ENCODE measurements at regions not wholly inside any gene's neighbourhood (a gene's known extent, or its start where the extent isn't known, plus 50 kb on each side); places are given as distances from the start of the nearest gene placed in this dataset.

DNA sequence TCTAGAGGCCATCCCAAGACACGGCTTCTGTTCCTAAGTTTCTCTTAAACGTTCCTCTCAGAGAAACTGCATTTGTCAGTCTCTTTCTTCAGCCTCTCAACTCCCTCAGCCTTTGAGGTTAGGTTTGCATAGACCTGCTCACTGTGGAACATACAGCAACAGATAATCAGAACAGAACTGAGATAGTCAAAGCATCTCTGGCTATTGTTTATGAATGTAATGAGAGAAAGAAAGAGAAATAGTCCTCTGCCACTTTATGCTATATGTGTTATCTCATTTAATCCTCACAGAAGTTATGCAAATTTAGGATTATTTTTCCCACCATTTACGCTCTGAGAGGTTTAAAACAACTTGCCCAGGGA is 190.6 kb downstream of the PHLDA1 start:
- no peak for DNase-seq (ENCODE audit: low read depth)

- DNase-seq (ENCODE audit: low read depth): no peak
Observed at GRCh38 chr12:75838309-75838708, 193.3 kb downstream of the PHLDA1 start.

- no peak for DNase-seq (ENCODE audit: low read depth)
Observed at GRCh38 chr12:75837700-75838099, 193.9 kb downstream of the PHLDA1 start.

DNA sequence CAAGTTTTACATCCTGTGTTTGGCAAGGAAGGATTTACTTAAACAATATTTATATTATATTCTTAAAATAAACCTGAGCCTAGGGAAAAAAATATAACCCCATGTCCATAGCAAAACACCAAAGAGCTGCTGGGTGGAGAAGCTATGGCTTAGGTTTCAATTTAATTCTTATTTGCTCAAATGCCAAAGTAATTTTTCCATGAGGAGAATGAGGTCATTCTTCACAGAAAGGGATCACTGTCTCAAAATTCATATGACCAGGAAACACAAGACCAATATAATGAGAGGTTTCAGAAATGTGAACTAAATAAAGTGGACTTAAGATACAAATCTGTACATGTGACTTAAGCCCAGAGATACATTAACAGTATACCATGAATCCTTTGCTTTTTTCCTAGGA is 195.0 kb downstream of the PHLDA1 start:
- no peak for DNase-seq (ENCODE audit: low read depth)

DNA sequence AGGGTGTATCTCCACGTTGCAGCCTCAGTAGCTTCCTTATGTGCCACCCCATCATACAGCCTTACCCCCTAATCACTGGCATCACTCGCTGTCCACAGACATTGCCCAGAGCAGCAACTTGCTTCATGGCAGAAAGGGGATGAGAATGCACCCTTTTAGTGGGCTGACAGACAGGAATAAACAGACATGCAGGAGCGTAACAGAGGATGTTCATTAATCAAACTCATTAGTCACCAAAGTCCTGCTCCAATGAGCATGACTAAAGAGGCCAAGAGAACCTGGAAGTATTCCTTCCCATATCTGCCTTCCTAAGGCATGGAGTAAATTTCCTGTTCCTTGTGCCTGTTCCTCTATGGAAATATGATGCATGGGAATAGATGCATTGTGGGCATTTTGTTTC is 197.0 kb downstream of the PHLDA1 start:
- DNase-seq (ENCODE audit: low read depth): peak; percentile 22

DNA sequence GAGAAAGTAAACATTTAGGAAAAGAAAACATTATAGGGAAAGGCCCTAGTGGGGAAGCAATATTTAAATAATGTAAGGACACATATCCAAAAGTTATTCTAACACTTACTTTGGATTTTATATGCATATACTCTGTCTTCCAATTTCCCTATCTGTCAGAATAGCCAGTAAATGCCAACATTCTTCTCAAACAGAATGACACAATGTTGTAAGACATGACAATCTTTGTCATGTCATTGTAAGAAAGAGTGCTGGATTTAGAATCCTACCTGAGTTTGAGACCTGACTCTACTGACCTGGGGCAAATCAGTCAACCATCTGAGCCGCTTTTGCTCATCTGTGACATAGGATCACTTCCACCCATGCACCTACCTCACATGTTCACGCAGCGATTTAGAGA is 198.3 kb downstream of the PHLDA1 start:
- DNase-seq (ENCODE audit: low read depth): no peak

GRCh38 chr12:75831402-75831801 is 200.2 kb downstream of the PHLDA1 start:
- DNase-seq (ENCODE audit: low read depth): peak; percentile 8

DNA sequence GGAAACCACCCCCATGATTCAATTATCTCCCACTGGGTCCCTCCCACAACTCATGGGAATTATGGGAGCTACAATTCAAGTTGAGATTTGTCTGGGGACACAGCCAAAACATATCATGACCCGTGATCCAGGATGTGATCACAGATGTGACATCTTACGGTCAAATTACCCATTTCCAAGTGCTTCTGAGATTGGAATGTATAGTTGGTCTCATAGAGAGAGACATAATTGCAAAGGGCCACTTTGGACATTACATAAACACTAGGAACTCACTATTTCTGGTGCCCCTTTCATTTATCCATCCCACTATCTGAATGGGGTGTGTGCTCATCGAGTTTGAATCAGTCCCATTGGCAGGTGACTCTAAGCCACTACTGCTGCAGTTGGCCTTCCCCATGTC is 204.5 kb downstream of the PHLDA1 start:
- DNase-seq (ENCODE audit: low read depth): no peak

GRCh38 chr12:75825686-75826085 is 205.9 kb downstream of the PHLDA1 start:
- peak; percentile 57 for DNase-seq (ENCODE audit: low read depth)

GRCh38 chr12:75823475-75823874 is 208.1 kb downstream of the PHLDA1 start:
- no peak for DNase-seq (ENCODE audit: low read depth)

GRCh38 chr12:75822416-75822815 is 209.2 kb downstream of the PHLDA1 start:
- no peak for DNase-seq (ENCODE audit: low read depth)

- DNase-seq (ENCODE audit: low read depth): peak; percentile 91
Observed at GRCh38 chr12:75820848-75821578, 210.6 kb downstream of the PHLDA1 start.

- no peak for DNase-seq (ENCODE audit: low read depth)
Observed at GRCh38 chr12:75820071-75820470, 211.5 kb downstream of the PHLDA1 start.

GRCh38 chr12:75819512-75819911 is 212.1 kb downstream of the PHLDA1 start:
- no peak for DNase-seq (ENCODE audit: low read depth)

- DNase-seq (ENCODE audit: low read depth): no peak
Observed at GRCh38 chr12:75818863-75819262, 212.7 kb downstream of the PHLDA1 start.

DNA sequence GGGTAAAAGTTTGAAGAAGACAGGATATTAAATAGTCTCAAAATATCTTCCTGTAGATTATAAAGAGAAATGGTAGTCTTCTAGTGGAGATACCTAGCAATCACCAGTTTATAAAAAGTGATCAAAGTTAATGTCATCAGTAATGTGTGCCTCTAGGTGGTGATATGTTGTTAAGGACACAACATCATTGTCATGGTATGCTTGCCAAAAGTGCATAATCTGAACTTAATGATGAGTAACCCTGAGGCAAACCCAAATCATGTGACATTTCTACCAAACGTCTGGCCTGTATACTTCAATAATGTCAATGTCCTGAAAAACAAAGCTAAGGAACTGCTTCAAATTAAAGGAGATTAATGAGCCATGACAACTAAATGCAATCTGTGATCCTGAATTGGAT is 214.7 kb downstream of the PHLDA1 start:
- peak; percentile 54 for DNase-seq (ENCODE audit: low read depth)

DNA sequence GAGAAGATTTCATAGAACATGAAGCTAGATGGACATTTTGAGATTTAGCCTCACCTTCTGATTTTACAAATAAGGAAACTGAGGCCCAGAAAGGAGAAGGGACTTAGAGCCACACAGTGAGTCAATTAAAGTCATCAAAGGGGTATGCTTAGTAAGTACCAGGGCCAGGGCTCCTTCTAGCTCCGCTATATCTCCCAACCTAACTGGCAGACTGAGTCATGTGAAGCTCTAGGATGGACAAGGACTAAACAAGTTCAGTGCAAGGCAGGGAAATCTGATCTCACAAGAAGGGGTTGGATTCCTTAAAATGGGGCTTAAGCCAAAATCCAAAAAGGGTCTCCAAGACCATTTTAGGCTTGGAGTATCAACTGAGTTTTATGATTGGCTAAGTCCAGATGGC is 215.8 kb downstream of the PHLDA1 start:
- no peak for DNase-seq (ENCODE audit: low read depth)

- DNase-seq (ENCODE audit: low read depth): peak; percentile 82
Observed at GRCh38 chr12:75814851-75815754, 216.5 kb downstream of the PHLDA1 start.

DNA sequence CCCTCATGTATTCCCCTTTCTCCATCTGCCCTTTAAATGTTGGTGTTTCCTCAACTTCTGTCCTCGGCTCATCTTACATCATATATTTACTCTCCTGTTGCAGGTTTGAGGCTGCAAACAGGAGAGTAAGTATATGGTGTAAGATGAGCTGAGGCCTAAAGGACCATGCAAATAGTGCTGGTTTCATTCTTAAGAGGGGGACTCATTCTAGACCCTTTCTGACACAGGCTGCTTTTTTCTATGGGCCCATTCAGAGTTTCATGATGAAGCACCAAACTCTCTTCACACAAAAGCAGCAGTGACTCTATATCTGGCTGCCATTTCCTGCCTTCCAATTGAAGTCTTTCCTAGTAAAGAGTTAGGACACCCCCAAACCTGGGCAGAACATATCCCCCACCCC is 218.5 kb downstream of the PHLDA1 start:
- DNase-seq (ENCODE audit: low read depth): no peak

DNA sequence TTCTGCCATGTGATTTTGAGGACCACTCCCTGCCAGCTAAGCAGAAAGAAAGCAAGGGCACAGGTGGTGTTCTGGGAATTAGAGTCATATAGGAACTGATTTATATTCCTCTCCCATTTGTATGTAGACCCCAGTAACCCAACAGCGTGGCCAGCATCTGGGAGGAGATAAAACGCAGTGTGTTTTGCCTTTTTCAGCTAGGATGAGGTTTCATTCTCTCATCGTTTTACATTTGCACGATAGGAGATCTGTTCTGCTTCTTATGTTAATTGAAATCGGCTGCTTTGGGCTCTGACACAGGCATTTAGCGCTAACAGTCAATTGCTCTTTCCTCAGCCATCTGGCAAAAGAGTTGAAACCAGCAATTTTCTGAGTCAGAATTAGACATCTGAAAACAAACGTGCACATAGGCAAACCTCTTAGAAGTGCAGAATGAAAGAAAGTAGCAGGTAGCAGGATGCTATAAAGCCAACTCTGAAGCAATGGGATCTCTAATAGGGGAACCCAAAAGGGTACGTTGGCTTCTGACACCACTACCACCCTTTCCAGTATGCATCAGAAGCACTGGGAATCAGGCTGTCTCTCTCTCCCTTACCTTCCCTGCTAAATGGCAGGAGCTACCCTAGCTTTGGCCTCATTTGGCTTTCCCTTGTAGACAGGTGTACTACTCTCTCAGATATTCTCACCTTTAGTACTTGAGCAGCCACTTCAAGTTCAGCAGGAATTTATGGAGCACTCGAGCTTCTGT is 219.1 kb downstream of the PHLDA1 start:
- DNase-seq (ENCODE audit: low read depth): peak; percentile 27

DNA sequence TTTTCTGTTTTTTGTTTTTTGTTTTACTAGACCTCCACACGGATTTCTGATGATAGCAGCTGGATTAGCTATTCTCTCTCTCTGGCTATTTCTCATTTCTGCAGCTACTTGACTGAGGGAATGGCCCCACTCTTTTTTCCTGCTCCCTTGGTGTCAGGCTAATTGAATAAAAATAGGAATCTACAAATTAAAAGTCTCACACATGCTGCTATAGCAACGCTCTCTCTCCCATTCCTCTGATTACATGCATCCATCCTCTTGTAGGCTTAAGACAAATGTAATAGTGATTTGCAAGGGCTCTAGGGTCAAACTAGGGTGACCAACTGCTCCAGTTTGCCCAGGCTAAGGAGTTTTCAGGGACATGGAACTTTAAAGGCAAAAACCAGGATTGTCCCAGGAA is 221.8 kb downstream of the PHLDA1 start:
- DNase-seq (ENCODE audit: low read depth): no peak

DNA sequence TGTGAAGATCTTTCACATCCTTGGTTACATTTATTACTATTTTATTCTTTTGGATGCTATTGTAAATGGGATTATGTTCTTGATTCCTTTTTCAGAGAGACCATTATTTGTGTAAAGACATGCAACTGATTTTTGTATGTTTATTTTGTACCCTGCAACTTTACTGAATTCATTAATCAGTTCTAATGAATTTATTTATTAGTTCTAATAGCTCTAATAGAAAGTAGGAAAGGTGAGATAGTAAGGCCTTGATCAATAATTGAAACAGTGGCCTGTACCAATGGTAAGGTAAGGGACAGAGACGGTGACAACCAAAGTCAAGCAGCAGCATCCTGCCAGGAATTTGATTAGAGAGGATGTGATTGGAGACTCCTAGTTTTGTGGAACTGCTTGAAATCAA is 224.1 kb downstream of the PHLDA1 start:
- no peak for DNase-seq (ENCODE audit: low read depth)

GRCh38 chr12:75805905-75806304 is 225.7 kb downstream of the PHLDA1 start:
- DNase-seq (ENCODE audit: low read depth): no peak

Measured in Daoy (cell line).